HG03565 (cell line): ENCODE measurements at regions not wholly inside any gene's neighbourhood (a gene's known extent, or its start where the extent isn't known, plus 50 kb on each side); places are given as distances from the start of the nearest gene placed in this dataset.
"Not testable (repeated sequence)": the region's sequence is repeated elsewhere in the genome, so short reads cannot be mapped to it uniquely, and the experiment has no call there.

Source experiments
- ATAC-seq: cut with Tn5 transposase; IDR thresholded peaks from one replicate; pipeline ENCODE4 v1.9.1; 2021; ENCODE audit warnings: mild to moderate bottlenecking, moderate library complexity; ENCODE audit not compliant: unreplicated experiment

DNA sequence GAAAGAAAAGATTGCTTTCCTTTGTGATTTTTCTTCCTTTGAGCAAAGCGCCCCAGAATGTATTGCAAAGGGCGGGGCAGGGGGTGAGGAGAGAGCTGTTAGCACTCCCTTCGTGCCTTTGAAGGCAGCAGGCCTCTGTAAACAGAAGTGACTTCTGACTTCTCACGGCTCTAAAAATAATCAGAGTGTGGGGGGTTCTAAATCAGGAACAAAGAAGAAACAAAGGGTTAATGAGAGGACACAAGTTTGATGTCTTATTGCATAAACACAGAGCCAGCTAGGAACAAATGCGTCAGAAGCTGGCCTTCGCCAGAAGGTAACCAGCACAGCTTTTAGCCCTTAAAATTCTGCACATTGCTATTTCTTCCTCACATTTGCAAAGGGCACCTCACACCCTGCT is 626.2 kb downstream of the MID1IP1 start:
- no peak for ATAC-seq

DNA sequence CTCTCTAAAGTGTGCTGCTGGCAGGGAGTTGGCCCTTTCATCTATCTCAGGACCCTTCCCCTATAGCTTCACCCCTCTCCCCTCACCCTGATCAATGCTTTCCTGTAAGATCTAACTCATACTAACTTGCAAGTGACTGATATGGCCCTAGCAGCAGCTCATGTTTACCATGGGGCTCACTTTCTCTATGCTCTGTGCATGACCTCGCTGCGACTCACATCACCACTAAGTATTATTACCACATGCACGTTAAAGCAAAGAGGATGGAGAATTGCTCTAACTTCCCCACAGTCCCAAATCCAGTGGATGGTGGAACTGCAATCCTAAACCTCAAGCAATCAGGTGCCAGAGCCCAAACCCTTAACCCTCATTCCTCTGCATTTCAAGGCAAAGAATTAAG is 626.6 kb downstream of the MID1IP1 start:
- ATAC-seq = no peak

GRCh38 chrX:39430551-39430950 is 629.3 kb downstream of the MID1IP1 start:
- no peak for ATAC-seq

DNA sequence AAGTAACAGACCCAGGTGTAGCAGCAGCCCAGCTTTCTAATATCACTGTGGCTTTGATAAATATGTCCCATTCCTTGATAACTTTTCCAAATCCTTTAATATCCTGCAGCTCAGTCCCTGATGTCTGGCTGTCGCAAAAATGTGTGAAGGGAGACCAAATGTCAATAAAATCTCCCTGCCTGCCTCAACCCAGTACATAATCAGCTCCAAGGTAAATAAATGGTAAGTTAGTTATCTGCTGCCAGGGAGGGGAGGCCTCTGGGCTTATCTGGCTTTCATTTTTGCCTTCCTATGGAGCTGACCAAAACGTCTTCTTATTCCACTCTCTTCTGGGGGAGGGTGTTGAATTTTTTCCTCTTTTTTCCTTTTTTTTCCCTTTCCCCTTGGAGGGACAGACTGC is 630.6 kb downstream of the MID1IP1 start:
- ATAC-seq = no peak

DNA sequence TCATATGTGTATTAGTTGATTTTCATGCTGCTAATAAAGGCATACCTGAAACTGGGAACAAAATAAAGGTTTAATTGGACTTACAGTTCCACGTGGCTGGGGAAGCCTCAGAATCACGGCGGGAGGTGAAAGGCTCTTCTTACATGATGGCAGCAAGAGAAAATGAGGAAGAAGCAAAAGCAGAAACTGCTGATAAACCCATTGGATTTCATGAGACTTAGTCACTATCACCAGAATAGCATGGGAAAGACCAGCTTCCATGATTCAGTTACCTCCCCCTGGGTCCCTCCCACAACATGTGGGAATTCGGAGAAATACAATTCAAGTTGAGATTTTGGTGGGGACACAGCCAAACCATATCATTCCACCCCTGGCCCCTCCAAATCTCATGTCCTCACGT is 633.4 kb downstream of the MID1IP1 start:
- ATAC-seq = not testable (repeated sequence)

DNA sequence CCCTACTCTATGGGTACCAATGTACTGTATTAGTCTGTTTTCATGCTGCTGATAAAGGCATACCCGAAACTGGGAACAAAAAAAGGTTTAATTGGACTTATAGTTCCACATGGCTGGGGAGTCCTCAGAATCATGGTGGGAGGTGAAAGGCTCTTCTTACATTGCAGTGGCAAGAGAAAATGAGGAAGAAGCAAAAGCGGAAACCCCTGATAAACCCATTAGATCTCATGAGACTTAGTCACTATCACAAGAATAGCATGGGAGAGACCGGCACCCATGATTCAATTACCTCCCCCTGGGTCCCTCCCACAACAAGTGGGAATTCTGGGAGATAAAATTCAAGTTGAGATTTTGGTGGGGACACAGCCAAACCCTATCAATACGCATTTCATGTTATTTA is 635.3 kb downstream of the MID1IP1 start:
- not testable (repeated sequence) for ATAC-seq

- no peak for ATAC-seq
Measured at GRCh38 chrX:39437670-39438441, 636.6 kb downstream of the MID1IP1 start.

GRCh38 chrX:39438603-39439602 is 637.6 kb downstream of the MID1IP1 start:
- ATAC-seq = no peak

DNA sequence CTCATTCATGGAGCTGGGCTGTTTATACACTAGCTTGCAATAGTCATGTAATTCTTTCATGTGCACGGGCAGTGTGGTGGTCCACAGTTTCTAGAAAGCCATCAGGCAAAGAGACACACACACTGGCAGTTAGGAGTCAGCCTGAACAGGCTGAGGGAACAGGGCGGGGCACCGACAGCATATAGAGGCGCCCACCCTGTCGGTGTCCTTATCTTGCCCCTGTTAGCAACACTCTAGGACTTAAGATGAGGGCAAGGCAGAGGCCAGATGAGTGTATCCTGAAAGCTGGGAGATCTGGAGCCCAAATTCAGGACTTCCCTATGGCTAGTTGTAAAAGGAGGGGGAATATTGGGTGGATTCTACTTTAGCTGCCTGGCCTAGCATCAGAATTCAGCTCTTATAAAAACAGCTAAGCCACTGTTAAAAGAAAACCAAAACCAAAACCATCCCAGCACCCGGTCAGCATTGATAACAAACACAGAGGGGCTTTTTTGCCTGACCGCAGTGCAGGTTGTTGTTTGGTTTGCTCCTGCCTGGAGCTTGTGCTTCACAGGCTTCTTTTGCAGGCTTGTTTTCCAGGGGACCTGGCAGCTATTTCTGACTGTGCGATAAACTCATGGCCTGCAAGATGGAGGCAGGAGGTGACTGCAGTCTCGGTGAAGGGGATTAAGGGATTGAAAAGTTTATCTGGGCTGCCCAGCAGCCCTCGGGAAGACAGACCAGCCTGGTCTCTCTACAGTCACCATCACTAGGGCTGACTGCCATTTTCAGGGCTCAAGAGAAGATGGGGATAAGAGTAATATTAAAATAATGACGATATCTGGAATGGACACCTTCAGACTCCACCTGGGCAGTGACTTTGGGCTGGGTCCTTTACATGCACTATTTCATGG is 638.9 kb downstream of the MID1IP1 start:
- ATAC-seq = peak; percentile 49

DNA sequence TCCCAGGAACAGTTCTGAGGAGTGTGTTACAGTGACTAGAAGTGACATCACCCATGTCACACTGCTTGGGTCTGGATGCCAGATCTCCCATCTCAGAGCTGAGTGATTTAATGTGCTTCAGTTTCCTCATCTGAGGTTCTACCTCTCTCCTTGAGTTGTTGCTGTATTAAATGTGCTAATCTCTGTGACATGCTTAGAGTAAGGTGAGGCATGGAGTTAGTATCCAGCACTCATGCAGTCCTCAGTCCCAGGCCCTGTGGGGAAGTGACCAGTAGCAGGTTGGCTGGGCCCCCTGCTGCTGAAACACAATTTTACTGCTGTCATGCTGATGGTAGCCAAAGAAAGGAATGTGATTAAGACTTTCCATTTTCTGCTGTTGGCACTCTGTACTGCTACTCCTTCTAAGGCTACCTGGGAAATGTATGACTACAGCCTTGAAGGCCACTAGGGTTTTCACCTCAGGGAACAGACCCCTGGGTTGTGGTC is 639.6 kb downstream of the MID1IP1 start:
- ATAC-seq = no peak

DNA sequence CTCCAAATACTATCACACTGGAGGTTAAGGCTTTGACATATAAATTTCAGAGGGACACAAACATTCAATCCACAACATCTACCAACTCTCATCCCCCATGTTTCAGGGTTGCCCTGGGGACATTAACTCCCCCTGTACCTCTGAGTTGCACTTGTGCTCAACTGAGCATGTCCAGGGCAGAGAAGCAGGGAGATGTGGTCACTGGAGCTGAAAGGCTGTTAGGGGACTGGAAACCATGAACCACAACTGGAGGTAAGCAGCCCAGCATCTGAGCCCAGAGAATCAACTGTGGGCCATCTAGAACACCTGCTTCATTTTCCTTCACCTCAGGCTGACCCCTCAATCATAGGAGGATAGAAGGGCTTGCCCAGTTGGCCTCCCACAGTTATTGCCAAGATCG is 641.1 kb downstream of the MID1IP1 start:
- no peak for ATAC-seq

GRCh38 chrX:39443240-39443639 is 642.0 kb downstream of the MID1IP1 start:
- ATAC-seq = no peak

- no peak for ATAC-seq
Measured at GRCh38 chrX:39445336-39445735, 644.1 kb downstream of the MID1IP1 start.

DNA sequence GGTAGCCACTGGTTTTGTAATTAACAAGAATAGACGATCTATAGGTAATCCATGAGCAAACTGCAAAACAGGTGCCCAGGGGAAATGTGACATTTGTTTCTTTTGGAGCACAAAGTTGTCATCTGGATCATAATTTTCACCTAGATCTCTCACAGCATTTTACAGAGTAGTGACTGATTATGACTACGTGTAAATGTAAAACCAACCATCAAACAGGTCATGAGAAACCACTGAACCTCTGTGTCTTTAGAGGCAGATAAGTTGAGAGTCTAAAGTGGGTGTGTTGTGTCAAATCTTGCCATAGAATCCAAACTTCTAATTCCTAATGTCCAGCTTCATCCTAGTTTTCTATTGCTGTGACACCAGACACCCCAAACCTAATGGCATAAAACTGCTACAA is 648.1 kb downstream of the MID1IP1 start:
- no peak for ATAC-seq

GRCh38 chrX:39450234-39450977 is 647.4 kb downstream of the BCOR start:
- ATAC-seq = no peak

DNA sequence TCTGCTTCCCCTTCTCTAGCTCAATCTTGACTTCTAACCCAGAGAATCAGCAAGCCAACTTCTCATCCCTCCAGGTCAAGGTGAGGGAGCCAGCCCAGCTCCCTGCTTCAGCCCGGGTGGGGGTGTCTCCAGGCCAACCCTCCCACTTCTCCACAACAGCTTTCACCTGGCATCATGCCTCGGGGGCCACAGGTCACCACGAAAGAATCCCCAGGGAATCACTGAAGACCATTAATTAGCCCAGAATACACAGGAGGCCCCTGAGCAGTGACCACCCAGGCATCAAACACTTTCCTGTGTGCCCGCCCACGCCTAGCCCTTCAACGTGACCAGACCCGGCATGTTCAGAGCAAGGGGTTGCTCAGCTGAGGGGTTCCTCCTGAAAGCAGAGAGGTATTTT is 646.7 kb downstream of the BCOR start:
- ATAC-seq = no peak

DNA sequence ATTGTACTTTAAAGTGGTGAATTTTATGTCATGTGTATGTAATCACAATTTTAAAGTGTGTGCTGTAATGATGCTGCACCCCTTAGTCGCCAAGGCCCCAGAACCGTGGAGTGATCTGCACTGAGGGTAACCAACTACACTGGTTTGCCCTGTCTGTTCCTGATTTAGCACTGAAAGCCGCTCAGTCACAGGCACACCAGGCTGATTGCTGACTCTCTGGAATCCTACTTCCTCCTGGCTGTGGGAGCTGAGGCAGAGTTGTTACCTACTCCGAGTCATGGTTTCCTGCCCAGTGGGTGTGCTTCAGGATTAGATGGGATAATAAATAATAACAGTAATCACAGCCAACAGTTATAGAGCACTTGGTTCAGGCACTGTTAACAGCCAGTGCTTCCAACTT is 645.4 kb downstream of the BCOR start:
- no peak for ATAC-seq

DNA sequence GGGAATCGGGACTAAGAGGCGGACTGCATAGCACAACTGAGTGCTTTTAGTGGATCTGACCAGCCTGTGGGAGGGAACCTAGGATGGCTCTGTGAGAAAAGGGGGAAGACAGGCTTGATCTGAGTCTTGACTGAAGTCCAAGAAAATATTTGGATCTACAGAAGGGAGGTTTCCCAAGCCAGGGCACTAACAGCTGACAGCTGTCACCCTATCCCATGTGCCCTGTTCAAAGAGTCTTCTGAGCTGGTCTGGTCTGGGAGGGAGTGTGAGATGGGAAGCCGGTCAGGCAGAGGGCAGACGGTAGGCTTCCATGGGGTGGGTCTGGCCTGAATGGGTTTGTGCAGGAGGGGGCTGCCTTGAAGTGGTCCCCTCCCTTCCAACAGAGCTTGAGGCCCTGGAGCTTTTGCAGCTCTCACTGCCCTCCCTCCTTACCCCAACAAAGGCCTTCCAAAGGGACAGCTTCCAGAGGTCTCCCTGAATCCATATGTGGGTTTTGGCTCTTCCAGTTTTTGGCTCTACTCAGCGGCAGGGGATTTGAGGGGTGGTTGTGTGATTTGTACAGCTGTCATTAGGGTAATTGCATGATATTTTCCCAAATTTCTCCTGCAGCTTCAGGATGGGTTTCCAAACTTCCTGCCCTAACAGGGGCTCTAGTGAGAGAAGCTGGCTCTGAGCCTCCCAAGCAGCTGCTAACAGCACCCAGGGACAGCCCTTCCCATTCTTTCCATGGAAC is 643.7 kb downstream of the BCOR start:
- no peak for ATAC-seq

DNA sequence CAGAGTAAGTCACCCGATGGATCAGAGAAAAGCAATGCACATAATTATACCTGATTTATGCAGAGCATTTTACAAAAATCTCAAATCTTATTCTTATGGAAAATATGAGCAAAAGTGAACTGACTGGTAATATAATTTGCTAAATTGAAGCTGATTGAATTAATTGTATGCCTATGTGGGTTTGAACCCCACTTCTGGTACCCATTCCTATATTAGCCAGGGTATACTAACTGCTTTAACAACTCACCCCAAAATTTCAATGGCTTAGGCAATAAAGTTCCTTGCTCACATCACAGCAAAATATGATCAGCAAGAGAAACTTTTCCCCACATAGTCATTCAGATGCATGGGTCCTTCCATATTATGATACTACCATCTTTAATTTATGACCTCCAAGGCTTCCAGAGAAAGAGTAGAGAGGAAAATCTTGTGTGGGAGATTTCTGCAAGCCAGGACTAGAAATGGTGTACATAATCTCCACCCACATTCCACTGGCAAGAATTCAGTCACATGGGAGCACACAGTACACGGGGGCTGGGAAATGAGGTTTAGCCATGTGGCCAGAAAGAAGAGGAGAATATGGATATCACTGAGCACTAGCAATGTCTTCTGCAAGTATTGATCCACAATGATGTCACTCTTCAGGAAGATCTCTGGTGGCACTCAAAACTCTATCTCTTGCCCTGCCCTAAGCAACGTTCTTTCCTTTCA is 640.7 kb downstream of the BCOR start:
- no peak for ATAC-seq
